ENCODE measurements at regions not wholly inside any gene's neighbourhood (a gene's known extent, or its start where the extent isn't known, plus 50 kb on each side); places are given as distances from the start of the nearest gene placed in this dataset.

DNA sequence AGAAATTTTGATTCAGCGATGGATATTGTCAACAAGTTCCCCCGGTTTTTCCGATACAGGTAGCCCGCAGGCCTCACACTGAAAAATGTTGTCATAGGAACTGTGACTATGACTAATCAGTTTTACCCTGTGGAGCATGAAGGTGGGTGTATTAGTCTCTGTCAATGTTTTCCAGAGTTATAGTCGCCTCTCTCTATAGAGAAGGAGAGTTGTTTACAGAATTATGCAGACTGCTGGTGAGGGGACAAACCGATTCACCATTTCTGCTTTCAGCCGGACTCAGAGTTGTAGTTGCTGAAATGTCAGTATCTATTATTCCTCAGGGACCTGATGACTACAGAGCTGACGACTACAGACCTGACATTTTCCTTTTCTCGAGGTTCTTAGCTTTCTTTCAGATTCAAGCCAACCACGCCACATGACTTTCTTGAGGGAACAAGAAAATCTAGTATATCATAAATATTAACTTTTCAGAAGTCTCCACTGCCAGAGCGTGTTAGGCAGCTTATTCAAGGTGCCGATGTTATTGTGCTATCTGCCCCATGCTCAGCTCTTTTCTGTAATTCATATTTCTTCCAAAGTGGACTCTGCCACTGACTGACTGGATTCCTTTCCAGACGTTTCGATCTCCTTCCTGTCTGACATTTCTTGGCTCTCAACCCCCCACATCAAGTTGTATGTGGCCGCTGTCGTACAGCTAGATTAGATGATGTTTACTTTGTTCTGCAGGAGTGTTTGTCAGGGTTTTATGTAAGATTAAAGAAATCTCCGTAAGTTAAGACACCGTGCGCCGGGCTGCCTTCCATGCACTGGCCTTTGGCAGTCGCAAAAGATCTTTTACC, 178.1 kb downstream of the FGF1 start:
- peaks cover 26% of the 10 kb centered on the region for H3K4me1 ChIP-seq (ENCODE audit: control insufficient read depth, extremely low read depth, insufficient read depth, low read length)
- H2AFZ ChIP-seq (ENCODE audit: low read depth, low read length), result no peak overlapping the region
- DNase-seq (ENCODE audit: low read depth, low spot score) (peak; percentile 22), FAIRE-seq (no peak)
- no peak overlapping the region for H3K4me2 ChIP-seq (ENCODE audit: insufficient read depth, low read length)
- H3K27ac ChIP-seq (ENCODE audit: insufficient read depth, low read depth, low read length), result no peak overlapping the region
- POLR2A ChIA-PET, result no interaction called here
- H3K4me3 ChIP-seq (replicated peaks in 1 of 3; ENCODE audit: insufficient read depth in 1 of 3, low read depth in 1 of 3, low read length in 3 of 3), result no peak overlapping the region
- BruUV-seq (replicated peaks), result no TSS peak
- no peaks in the 10 kb centered on the region for H3K9me3 ChIP-seq (replicated peaks; ENCODE audit: control insufficient read depth, insufficient read depth, low read length)
- dilution Hi-C loops (cut with MboI; ENCODE audit: extremely low pct_ligation_motif_present, low sequenced_read_pairs) (no loop called here), intact Hi-C loops (cut with micrococcal nuclease) (no loop called here)
- no peak overlapping the region for H3K9ac ChIP-seq (replicated peaks; ENCODE audit: extremely low read depth, insufficient read depth, low read length)
- H3K36me3 ChIP-seq (ENCODE audit: control insufficient read depth in 2 of 2, extremely low read depth in 1 of 2, insufficient read depth in 2 of 2, low read length in 2 of 2), result no peaks in the 10 kb centered on the region
- H3K27me3 ChIP-seq (ENCODE audit: control insufficient read depth in 2 of 2, insufficient read depth in 2 of 2, low read length in 2 of 2), result no peaks in the 10 kb centered on the region
- no peaks in the 10 kb centered on the region for H3K79me2 ChIP-seq (ENCODE audit: control insufficient read depth, insufficient read depth, low read length)
- CTCF ChIA-PET, result interaction anchor here (0.9 to 1.5 kb wide), 3 partner anchors 35 to 150 kb away, joined by 3 to 4 read pairs (median 3); no protein-coding TSS in a partner anchor
- no peaks in the 10 kb centered on the region for H4K20me1 ChIP-seq (replicated peaks; ENCODE audit: control insufficient read depth, extremely low read depth, insufficient read depth, low read length)
- no peak for TF ChIP-seq POLR2A (IDR thresholded peaks at IDR 0.05; ENCODE audit: low read depth, low read length)
- H3K9me1 ChIP-seq (replicated peaks; ENCODE audit: control insufficient read depth, extremely low read depth, insufficient read depth, low read length), result no peaks in the 10 kb centered on the region

DNA sequence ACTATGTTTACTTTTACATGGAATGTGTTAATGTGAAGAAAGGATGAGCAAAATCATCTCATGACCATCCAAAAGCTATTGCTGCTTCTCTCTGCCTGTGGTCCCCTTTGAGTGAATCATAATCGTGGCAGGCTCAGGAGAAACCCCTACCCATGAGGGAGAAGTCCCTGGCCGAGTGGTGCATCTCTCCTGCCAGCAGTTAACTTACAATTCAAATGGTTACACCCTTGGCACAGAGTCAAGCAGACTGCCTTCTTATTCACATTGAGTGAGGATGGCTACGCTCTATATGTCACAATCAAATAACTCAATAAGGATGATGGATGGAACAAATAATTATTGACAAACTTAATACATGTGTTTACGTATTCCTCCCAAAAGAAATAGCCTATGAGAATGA, 179.1 kb downstream of the FGF1 start:
- TF ChIP-seq, protein P1, sequence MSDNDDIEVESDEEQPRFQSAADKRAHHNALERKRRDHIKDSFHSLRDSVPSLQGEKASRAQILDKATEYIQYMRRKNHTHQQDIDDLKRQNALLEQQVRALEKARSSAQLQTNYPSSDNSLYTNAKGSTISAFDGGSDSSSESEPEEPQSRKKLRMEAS (IDR thresholded peaks at IDR 0.05; ENCODE audit: insufficient read depth, insufficient read length), result no peak
- TF ChIP-seq EZH2 (IDR thresholded peaks at IDR 0.05; ENCODE audit: borderline replicate concordance, low read depth, low read length, severe bottlenecking) (no peak), FOS (IDR thresholded peaks at IDR 0.05; ENCODE audit: borderline replicate concordance, insufficient read depth, low read length) (no peak), MYC (IDR thresholded peaks at IDR 0.05; ENCODE audit: low read depth, low read length) (no peak), POLR2AphosphoS5 (IDR thresholded peaks at IDR 0.05; ENCODE audit: insufficient read depth, low read depth, low read length) (no peak), GATA2 (IDR thresholded peaks at IDR 0.05; ENCODE audit: insufficient read depth, insufficient read length, low read depth, low read length) (no peak), JUN (IDR thresholded peaks at IDR 0.05; ENCODE audit: borderline replicate concordance, insufficient read depth, insufficient read length, low read depth) (no peak), POLR2A (IDR thresholded peaks at IDR 0.05; ENCODE audit: low read depth, low read length) (no peak)
- TF ChIP-seq, protein P2, sequence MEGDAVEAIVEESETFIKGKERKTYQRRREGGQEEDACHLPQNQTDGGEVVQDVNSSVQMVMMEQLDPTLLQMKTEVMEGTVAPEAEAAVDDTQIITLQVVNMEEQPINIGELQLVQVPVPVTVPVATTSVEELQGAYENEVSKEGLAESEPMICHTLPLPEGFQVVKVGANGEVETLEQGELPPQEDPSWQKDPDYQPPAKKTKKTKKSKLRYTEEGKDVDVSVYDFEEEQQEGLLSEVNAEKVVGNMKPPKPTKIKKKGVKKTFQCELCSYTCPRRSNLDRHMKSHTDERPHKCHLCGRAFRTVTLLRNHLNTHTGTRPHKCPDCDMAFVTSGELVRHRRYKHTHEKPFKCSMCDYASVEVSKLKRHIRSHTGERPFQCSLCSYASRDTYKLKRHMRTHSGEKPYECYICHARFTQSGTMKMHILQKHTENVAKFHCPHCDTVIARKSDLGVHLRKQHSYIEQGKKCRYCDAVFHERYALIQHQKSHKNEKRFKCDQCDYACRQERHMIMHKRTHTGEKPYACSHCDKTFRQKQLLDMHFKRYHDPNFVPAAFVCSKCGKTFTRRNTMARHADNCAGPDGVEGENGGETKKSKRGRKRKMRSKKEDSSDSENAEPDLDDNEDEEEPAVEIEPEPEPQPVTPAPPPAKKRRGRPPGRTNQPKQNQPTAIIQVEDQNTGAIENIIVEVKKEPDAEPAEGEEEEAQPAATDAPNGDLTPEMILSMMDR (IDR thresholded peaks at IDR 0.05; ENCODE audit: extremely low read depth in 1 of 2, insufficient read depth in 1 of 2, low read depth in 1 of 2, low read length in 2 of 2), result no peak
- Histone ChIP-seq H2AFZ (ENCODE audit: low read depth, low read length) (no peak overlapping the region), H3K9me3 (replicated peaks; ENCODE audit: control insufficient read depth, insufficient read depth, low read length) (no peaks in the 10 kb centered on the region), H3K79me2 (ENCODE audit: control insufficient read depth, insufficient read depth, low read length) (no peaks in the 10 kb centered on the region), H3K9ac (replicated peaks; ENCODE audit: extremely low read depth, insufficient read depth, low read length) (no peak overlapping the region), H3K4me2 (ENCODE audit: insufficient read depth, low read length) (no peak overlapping the region), H3K4me3 (replicated peaks in 1 of 3; ENCODE audit: insufficient read depth in 1 of 3, low read depth in 1 of 3, low read length in 3 of 3) (no peak overlapping the region), H3K36me3 (ENCODE audit: control insufficient read depth in 2 of 2, extremely low read depth in 1 of 2, insufficient read depth in 2 of 2, low read length in 2 of 2) (no peaks in the 10 kb centered on the region), H3K9me1 (replicated peaks; ENCODE audit: control insufficient read depth, extremely low read depth, insufficient read depth, low read length) (no peaks in the 10 kb centered on the region), H4K20me1 (replicated peaks; ENCODE audit: control insufficient read depth, extremely low read depth, insufficient read depth, low read length) (no peaks in the 10 kb centered on the region), H3K27ac (ENCODE audit: insufficient read depth, low read depth, low read length) (no peak overlapping the region), H3K4me1 (ENCODE audit: control insufficient read depth, extremely low read depth, insufficient read depth, low read length) (peaks cover 20% of the 10 kb centered on the region), H3K27me3 (ENCODE audit: control insufficient read depth in 2 of 2, insufficient read depth in 2 of 2, low read length in 2 of 2) (no peaks in the 10 kb centered on the region)
- POLR2A ChIA-PET, result no interaction called here
- CTCF ChIA-PET, result no interaction called here
- FAIRE-seq, result no peak
- DNase-seq (ENCODE audit: low read depth, low spot score), result no peak
- dilution Hi-C loops (cut with MboI; ENCODE audit: extremely low pct_ligation_motif_present, low sequenced_read_pairs), result no loop called here
- intact Hi-C loops (cut with micrococcal nuclease), result no loop called here
- BruUV-seq (replicated peaks), result no TSS peak
